ENCODE measurements at regions not wholly inside any gene's neighbourhood (a gene's known extent, or its start where the extent isn't known, plus 50 kb on each side); places are given as distances from the start of the nearest gene placed in this dataset.

GRCh38 chr3:22627993-22628499, 575.1 kb upstream of the UBE2E2 start:
- TF ChIP-seq POLR2A (IDR thresholded peaks at IDR 0.05) (no peak), CTCF (IDR thresholded peaks at IDR 0.05) (no peak)
